ENCODE measurements at regions not wholly inside any gene's neighbourhood (a gene's known extent, or its start where the extent isn't known, plus 50 kb on each side); places are given as distances from the start of the nearest gene placed in this dataset.

DNA sequence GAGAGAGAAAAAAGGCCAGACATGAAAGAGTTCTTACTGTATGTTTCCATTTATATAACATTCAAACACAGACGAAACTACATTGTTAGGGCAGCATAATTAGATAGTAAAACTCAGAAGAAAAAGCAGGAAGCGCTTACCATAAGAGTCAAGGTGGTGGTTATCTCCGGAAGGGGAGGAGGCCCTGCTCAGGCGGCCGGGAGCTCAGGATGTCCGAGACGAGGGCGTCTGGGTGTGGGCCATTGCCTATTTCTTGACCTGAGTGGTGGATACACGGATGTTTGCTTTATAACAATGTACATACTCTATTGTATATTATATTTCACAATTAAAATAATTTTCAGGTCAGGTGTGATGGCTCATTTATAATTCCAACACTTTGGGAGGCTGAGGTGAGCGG is 80.9 kb upstream of the COL5A1 start:
- Histone ChIP-seq H3K27me3 (no peaks in the 10 kb centered on the region), H3K27ac (no peak overlapping the region), H3K9me3 (no peaks in the 10 kb centered on the region), H3K4me1 (no peaks in the 10 kb centered on the region), H3K4me3 (no peak overlapping the region), H3K36me3 (no peaks in the 10 kb centered on the region)
- in situ Hi-C loops (cut with MboI; ENCODE audit: low pct_ligation_motif_present in 1 of 4, low pct_unique_long_range_greater_than_20kb in 1 of 4, low sequenced_read_pairs in 3 of 4) = no loop called here
- TF ChIP-seq, protein P1, sequence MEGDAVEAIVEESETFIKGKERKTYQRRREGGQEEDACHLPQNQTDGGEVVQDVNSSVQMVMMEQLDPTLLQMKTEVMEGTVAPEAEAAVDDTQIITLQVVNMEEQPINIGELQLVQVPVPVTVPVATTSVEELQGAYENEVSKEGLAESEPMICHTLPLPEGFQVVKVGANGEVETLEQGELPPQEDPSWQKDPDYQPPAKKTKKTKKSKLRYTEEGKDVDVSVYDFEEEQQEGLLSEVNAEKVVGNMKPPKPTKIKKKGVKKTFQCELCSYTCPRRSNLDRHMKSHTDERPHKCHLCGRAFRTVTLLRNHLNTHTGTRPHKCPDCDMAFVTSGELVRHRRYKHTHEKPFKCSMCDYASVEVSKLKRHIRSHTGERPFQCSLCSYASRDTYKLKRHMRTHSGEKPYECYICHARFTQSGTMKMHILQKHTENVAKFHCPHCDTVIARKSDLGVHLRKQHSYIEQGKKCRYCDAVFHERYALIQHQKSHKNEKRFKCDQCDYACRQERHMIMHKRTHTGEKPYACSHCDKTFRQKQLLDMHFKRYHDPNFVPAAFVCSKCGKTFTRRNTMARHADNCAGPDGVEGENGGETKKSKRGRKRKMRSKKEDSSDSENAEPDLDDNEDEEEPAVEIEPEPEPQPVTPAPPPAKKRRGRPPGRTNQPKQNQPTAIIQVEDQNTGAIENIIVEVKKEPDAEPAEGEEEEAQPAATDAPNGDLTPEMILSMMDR (IDR thresholded peaks at IDR 0.05) = no peak
- intact Hi-C loops (cut with DNase I; ENCODE audit: low total_unique reads) = no loop called here
- WGBS, 2 donors (ENCODE audit: low coverage in 1 of 2) = 59 to 70% methylated on average over 8 to 10 of the region's 10 CpGs
- DNase-seq = no peak

DNA sequence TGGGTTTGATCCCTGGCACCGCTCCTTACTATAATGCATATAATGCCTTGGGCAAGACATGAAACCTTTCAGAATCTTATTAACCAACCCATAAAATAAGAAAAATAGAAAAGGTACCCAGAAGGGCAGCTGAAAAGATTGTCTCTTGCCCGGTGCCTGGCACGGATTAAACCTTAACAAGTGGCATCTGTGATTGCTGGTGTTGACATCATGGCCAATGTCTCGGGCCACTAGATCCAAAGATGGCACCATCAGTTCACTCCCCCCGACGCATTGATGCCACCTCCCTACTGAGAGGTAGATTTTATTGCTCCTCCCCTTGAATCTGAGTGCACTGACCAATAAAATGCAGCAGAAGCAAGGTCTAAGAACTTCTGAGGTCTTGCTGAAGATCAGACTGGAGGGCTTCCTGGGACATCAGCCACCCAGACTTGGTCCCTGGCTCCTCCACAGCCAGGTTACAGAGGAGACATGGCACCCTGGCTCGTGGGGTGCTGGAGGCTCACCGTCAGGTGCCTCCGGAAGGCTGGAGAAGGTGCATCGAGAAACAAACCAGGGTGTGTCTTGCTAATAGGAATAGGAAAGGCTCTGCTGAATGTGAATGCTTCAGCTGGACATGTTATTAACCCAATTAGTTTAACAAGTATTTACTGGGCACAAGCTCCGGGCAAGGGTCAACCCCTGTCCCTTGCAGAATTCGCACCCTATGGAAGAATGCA is 80.0 kb upstream of the COL5A1 start:
- in situ Hi-C loops (cut with MboI; ENCODE audit: low pct_ligation_motif_present in 1 of 4, low pct_unique_long_range_greater_than_20kb in 1 of 4, low sequenced_read_pairs in 3 of 4) = no loop called here
- H3K4me3 ChIP-seq = no peak overlapping the region
- no peaks in the 10 kb centered on the region for H3K9me3 ChIP-seq
- 81% methylated on average over 5 to 12 of the region's 12 CpGs for WGBS, 2 donors (ENCODE audit: low coverage in 1 of 2)
- H3K27me3 ChIP-seq = no peaks in the 10 kb centered on the region
- TF ChIP-seq POLR2AphosphoS5 (IDR thresholded peaks at IDR 0.05) (no peak), EP300 (IDR thresholded peaks at IDR 0.05; ENCODE audit: low read depth) (no peak), POLR2A (IDR thresholded peaks at IDR 0.05) (no peak)
- TF ChIP-seq, protein P1 (IDR thresholded peaks at IDR 0.05) = no peak
- intact Hi-C loops (cut with DNase I; ENCODE audit: low total_unique reads) = no loop called here
- H3K27ac ChIP-seq = no peak overlapping the region
- DNase-seq = no peak
- no peaks in the 10 kb centered on the region for H3K4me1 ChIP-seq
- H3K36me3 ChIP-seq = no peaks in the 10 kb centered on the region

DNA sequence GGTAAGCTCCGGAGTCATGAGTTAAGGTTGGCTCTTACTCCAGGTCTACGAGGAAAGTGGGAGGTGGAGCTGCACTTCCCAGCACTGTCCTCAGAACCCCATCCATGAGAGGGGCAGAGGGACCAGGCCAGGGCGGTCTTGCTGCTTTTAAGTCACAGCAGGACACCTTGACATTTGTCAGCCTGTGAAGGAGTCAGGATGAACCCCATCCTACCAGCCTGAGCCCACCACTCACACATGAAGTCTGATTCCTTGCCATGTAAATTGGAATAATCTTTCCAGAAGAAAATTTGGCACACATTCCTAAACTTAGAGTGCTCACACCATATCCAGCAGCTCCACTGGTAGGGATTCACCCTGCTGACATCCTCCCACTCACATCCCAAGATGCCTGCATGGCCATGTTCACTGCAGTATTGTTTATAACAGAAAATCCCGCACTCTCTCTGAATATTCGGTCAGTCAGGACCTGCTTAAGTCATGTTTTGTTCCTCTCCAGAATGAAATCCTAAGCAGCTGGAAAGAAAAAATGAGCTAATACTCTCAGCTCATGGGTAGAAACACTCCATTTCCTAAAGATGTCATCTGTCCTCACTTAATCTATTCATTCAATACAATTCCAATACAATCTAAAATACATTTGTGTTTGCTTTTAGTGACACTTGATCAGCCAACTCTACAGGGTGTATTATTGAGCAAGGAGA is 79.3 kb upstream of the COL5A1 start:
- no peaks in the 10 kb centered on the region for H3K4me1 ChIP-seq
- H3K27ac ChIP-seq = no peak overlapping the region
- 50 to 70% methylated on average over 1 to 5 of the region's 5 CpGs for WGBS, 2 donors (ENCODE audit: low coverage in 1 of 2)
- H3K27me3 ChIP-seq = no peaks in the 10 kb centered on the region
- H3K9me3 ChIP-seq = no peaks in the 10 kb centered on the region
- in situ Hi-C loops (cut with MboI; ENCODE audit: low pct_ligation_motif_present in 1 of 4, low pct_unique_long_range_greater_than_20kb in 1 of 4, low sequenced_read_pairs in 3 of 4) (no loop called here), intact Hi-C loops (cut with DNase I; ENCODE audit: low total_unique reads) (no loop called here)
- DNase-seq = no peak
- H3K36me3 ChIP-seq = no peaks in the 10 kb centered on the region
- TF ChIP-seq, protein P1 (IDR thresholded peaks at IDR 0.05) = no peak
- TF ChIP-seq POLR2AphosphoS5 (IDR thresholded peaks at IDR 0.05) (no peak), EP300 (IDR thresholded peaks at IDR 0.05; ENCODE audit: low read depth) (no peak)
- no peak overlapping the region for H3K4me3 ChIP-seq

DNA sequence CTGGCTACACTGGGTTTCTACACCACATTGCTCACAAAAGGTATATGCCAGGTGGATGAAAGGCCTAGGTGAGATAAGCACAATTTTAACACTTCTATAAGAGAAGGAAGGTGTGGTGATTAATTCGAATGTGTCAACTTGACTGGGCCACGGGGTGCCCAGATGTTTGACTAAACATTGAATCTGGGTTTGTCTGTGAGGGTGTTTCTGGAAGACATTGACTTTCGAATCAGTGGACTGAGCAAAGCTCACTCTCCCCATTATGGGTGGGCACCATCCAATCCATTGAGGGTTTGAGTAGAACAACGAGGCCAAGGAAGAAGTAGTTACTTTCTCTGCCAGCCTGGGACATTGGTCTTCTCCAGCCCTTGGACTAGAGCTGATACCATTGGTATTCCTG is 78.2 kb upstream of the COL5A1 start:
- DNase-seq = no peak
- WGBS, 2 donors (ENCODE audit: low coverage in 1 of 2) = 80 to 89% methylated on average over 3 to 4 of the region's 4 CpGs
- H3K4me1 ChIP-seq = no peaks in the 10 kb centered on the region
- in situ Hi-C loops (cut with MboI; ENCODE audit: low pct_ligation_motif_present in 1 of 4, low pct_unique_long_range_greater_than_20kb in 1 of 4, low sequenced_read_pairs in 3 of 4) = no loop called here
- H3K27me3 ChIP-seq = no peaks in the 10 kb centered on the region
- no peak overlapping the region for H3K27ac ChIP-seq
- intact Hi-C loops (cut with DNase I; ENCODE audit: low total_unique reads) = no loop called here
- TF ChIP-seq, protein P1 (IDR thresholded peaks at IDR 0.05) = no peak
- TF ChIP-seq EP300 (IDR thresholded peaks at IDR 0.05; ENCODE audit: low read depth) (no peak), POLR2A (IDR thresholded peaks at IDR 0.05) (no peak), POLR2AphosphoS5 (IDR thresholded peaks at IDR 0.05) (no peak)
- H3K9me3 ChIP-seq = no peaks in the 10 kb centered on the region
- H3K36me3 ChIP-seq = no peaks in the 10 kb centered on the region
- H3K4me3 ChIP-seq = no peak overlapping the region

Measured in transverse colon (tissue), 4 donors.